Ishikawa (cell line): ENCODE measurements at regions not wholly inside any gene's neighbourhood (a gene's known extent, or its start where the extent isn't known, plus 50 kb on each side); places are given as distances from the start of the nearest gene placed in this dataset.

Experiments
- CEBPB ChIP-seq: IDR thresholded peaks from 2 replicates; pipeline ENCODE4 v1.6.1; 2012
- EP300 ChIP-seq: IDR thresholded peaks from 2 replicates; pipeline ENCODE4 v1.6.1; 2012; ENCODE audit warnings: borderline replicate concordance
- MAX ChIP-seq: IDR thresholded peaks from 2 replicates; pipeline ENCODE4 v1.6.1; 2012
- RAD21 ChIP-seq: IDR thresholded peaks from 2 replicates; pipeline ENCODE4 v1.6.1; 2012; ENCODE audit warnings: low read depth
- TAF1 ChIP-seq: IDR thresholded peaks from 2 replicates; pipeline ENCODE4 v1.6.1; 2012; ENCODE audit warnings: low read depth, mild to moderate bottlenecking
- USF1 ChIP-seq: IDR thresholded peaks from 2 replicates; pipeline ENCODE4 v1.6.1; 2012
- YY1 ChIP-seq: IDR thresholded peaks from 2 replicates; pipeline ENCODE4 v1.6.1; 2012; ENCODE audit warnings: low read depth
- ZBTB7A ChIP-seq: IDR thresholded peaks from 2 replicates; pipeline ENCODE4 v1.6.1; 2012; ENCODE audit warnings: low read depth

- no peak for TF ChIP-seq ZBTB7A
- no peak for TF ChIP-seq RAD21
- no peak for TF ChIP-seq MAX
- no peak for TF ChIP-seq YY1
- TF ChIP-seq TAF1 = no peak
- no peak for TF ChIP-seq USF1
- TF ChIP-seq CEBPB = no peak
- TF ChIP-seq EP300 = no peak
Measured at GRCh38 chr10:57096044-57096443, 735.0 kb upstream of the ZWINT start.
